ENCODE measurements at regions not wholly inside any gene's neighbourhood (a gene's known extent, or its start where the extent isn't known, plus 50 kb on each side); places are given as distances from the start of the nearest gene placed in this dataset.

DNA sequence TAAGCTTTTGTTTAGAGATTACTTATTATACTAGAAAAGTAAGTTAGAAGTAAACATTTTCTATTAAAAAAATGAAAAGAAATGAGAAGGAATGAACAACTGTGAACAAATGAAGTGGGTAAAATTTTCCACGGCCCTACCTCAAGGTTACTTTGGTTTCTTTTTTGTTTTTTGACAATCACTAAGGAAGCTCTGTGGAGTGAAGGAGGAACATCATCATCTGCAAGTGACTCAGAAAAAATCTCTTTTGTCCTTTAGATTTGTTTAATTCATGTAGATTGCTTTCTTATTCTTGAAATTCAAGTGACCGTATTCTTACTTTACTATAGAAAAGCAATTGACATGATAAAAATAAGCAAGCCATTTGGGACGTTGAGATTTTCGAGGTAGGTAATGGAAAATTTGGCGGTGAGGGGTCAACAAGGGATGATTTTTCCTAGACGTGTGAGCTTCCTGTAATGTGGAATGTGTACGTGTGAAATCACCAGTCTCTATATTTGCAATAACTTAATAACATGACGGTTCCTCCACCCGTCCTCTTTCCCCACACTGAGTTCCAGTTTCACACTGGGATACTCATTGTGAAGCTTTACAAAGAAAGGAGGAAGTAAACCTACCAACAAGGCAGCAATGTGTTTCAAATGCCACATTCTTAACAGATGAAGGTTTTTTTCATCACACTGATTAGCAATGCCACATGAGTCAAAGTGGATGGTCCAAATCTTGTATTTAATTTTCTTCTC, 62.3 kb upstream of the EGLN3 start (continued):
- TF ChIP-seq RORA (CRISPR knock-in tag; IDR thresholded peaks at IDR 0.05) (no peak), ELF3 (CRISPR knock-in tag; IDR thresholded peaks at IDR 0.05) (peak; percentile 59; the same call in 1 of the 2 replicates), CREB1 (IDR thresholded peaks at IDR 0.05) (no peak), CREB1 (CRISPR knock-in tag; IDR thresholded peaks at IDR 0.05) (no peak), THRA (CRISPR knock-in tag; IDR thresholded peaks at IDR 0.05; ENCODE audit: borderline replicate concordance) (no peak), ZNF24 (IDR thresholded peaks at IDR 0.05) (0 out of 2 replicates have a peak, but pooled peaks have one; percentile 57), ZNF510 (CRISPR knock-in tag; IDR thresholded peaks at IDR 0.05; ENCODE audit: low read depth) (no peak), RARA (CRISPR knock-in tag; IDR thresholded peaks at IDR 0.05) (peak; percentile 10; the same call in 1 of the 2 replicates)

DNA sequence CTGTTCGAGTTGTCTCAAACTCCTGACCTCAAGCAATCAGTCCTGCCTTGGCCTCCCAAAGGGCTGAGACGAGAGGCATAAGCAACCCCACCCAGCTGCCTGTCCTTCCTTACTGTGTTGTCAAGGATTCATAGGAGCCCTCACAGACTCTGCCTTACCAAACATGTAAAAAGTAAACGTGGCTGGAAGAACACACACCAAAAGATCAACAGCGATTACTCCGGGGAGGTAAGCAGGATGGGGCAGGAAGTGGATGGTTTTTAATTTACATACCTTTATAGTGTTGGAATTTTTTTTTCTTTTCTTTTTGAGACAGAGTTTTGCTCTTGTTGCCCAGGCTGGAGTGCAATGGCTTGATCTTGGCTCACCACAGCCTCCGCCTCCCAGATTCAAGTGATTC, 61.5 kb upstream of the EGLN3 start:
- intact Hi-C loops (cut with micrococcal nuclease; ENCODE audit: unreplicated experiment) = no loop called here
- no TSS peak for BruUV-seq (replicated peaks)
- FAIRE-seq (no peak), ATAC-seq (peak; percentile 50), DNase-seq (ENCODE audit: low spot score) (no peak)
- Histone ChIP-seq H3K79me2 (ENCODE audit: insufficient read depth, low read length) (no peaks in the 10 kb centered on the region), H2AFZ (ENCODE audit: low read length) (no peak overlapping the region), H3K36me3 (replicated peaks in 1 of 2; ENCODE audit: control insufficient read depth in 1 of 2, insufficient read depth in 2 of 2, low read length in 2 of 2) (no peaks in the 10 kb centered on the region), H3K9me3 (ENCODE audit: low read length) (no peaks in the 10 kb centered on the region), H3K4me3 (replicated peaks in 1 of 3; ENCODE audit: insufficient read depth in 1 of 3, low read depth in 2 of 3, low read length in 3 of 3) (no peak overlapping the region), H4K20me1 (ENCODE audit: insufficient read depth, low read length) (no peaks in the 10 kb centered on the region), H3K4me2 (ENCODE audit: low read depth, low read length) (no peak overlapping the region), H3K4me1 (ENCODE audit: insufficient read depth, low read length) (peaks cover 25% of the 10 kb centered on the region), H3K27me3 (ENCODE audit: control insufficient read depth in 1 of 2, insufficient read depth in 2 of 2, low read length in 2 of 2) (peaks cover 2 to 21% of the 10 kb centered on the region in 2 experiments; a peak in 4 of 5 replicates), H3K27ac (ENCODE audit: extremely low read length, insufficient read depth, low read length) (no peak overlapping the region), H3K9ac (ENCODE audit: insufficient read depth, low read depth, low read length) (no peak overlapping the region)
- in situ Hi-C loops (cut with HindIII; ENCODE audit: extremely low pct_ligation_motif_present, low pct_unique_long_range_greater_than_20kb) = no loop called here
- CTCF ChIA-PET (ENCODE audit: low intra/inter-chr PET ratio, low total read pairs) = no interaction called here
- 57% methylated on average over 6 of the region's 6 CpGs for WGBS (ENCODE audit: low lambda C conversion rate)
- POLR2A ChIA-PET = interaction anchor here (1.3 kb wide), 1 partner anchor 31 kb away, joined by 5 read pairs; no protein-coding TSS in a partner anchor
- peak; percentile 57; the same call in 1 of the 2 replicates for TF ChIP-seq SALL1 (CRISPR knock-in tag; IDR thresholded peaks at IDR 0.05)
- TF ChIP-seq GABPA (IDR thresholded peaks at IDR 0.05; ENCODE audit: low read depth, low read length) = no peak
- TF ChIP-seq GABPA (CRISPR knock-in tag; IDR thresholded peaks at IDR 0.05; ENCODE audit: low read depth) = peak; percentile 3; the same call in 1 of the 2 replicates
- no peak for TF ChIP-seq SP4 (CRISPR knock-in tag; IDR thresholded peaks at IDR 0.05)
- TF ChIP-seq TOPORS (CRISPR knock-in tag; IDR thresholded peaks at IDR 0.05) = no peak
- TF ChIP-seq HNF4A (CRISPR knock-in tag; IDR thresholded peaks at IDR 0.05) = no peak
- peak; percentile 18; the same call in 1 of the 2 replicates for TF ChIP-seq RARA (CRISPR knock-in tag; IDR thresholded peaks at IDR 0.05)
- TF ChIP-seq ETV5 (CRISPR knock-in tag; IDR thresholded peaks at IDR 0.05; ENCODE audit: borderline replicate concordance) = peak; percentile 29; the same call in 1 of the 2 replicates
- TF ChIP-seq ZNF317 (CRISPR knock-in tag; IDR thresholded peaks at IDR 0.05) = peak; percentile 69; the same call in 1 of the 2 replicates
- no peak for TF ChIP-seq ZNF256 (CRISPR knock-in tag; conservative IDR thresholded peaks at IDR 0.05)
- TF ChIP-seq TEAD3 (CRISPR knock-in tag; optimal IDR thresholded peaks at IDR 0.05; ENCODE audit: borderline replicate concordance) = peak; percentile 20
- 0 out of 2 replicates have a peak, but pooled peaks have one; percentile 36 for TF ChIP-seq ZNF136 (CRISPR knock-in tag; IDR thresholded peaks at IDR 0.05; ENCODE audit: low read depth)
- no peak for TF ChIP-seq ZSCAN31 (CRISPR knock-in tag; IDR thresholded peaks at IDR 0.05; ENCODE audit: low read depth)
- TF ChIP-seq ARID5B (CRISPR knock-in tag; IDR thresholded peaks at IDR 0.05) = peak; percentile 39; the same call in 1 of the 2 replicates

Data from HepG2 (cell line).